HS-27A (cell line): ENCODE measurements at regions not wholly inside any gene's neighbourhood (a gene's known extent, or its start where the extent isn't known, plus 50 kb on each side); places are given as distances from the start of the nearest gene placed in this dataset.
"Not testable (repeated sequence)": the region's sequence is repeated elsewhere in the genome, so short reads cannot be mapped to it uniquely, and the experiment has no call there.

Experiments used
- DNase-seq: peaks from one replicate; pipeline ENCODE4 v3.0.0-alpha.2; 2012; ENCODE audit warnings: low read depth, missing footprints

DNA sequence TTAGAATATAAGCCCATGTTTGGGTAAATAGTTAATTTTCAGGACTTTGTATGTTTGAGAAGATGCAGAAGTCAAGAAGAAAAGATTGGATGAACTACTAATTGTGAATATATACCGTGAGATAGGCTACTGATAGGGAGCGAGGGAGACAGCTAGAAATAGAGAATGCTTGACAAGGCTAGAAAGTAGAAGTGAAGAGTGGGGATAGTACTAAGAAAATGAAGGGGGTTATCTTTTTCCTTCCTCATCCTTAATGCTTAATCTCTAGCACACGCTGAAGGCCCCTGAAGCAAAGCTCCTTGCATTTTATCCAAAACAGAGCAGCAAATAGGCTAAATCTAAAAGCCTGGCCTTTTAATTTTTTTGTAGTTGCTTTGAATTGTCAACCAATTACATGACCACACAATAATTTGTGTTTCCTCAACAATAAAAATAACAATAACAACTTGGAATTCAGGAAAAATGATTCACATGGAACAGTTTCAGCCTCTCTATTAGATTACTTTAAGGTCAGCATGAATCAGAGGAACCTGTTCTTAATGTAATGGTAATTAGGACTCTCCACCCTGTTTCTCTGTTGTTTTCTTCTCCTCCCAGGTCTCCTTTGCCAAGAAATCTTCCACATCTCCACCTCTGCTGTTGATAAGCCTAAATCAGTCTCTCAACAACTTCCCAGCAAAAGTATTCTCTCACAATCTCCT lies 1071.3 kb upstream of the ZEB2 start:
- no peak for DNase-seq

- DNase-seq, result no peak
Observed at GRCh38 chr2:145587922-145588321, 1068.0 kb upstream of the ZEB2 start.

DNA sequence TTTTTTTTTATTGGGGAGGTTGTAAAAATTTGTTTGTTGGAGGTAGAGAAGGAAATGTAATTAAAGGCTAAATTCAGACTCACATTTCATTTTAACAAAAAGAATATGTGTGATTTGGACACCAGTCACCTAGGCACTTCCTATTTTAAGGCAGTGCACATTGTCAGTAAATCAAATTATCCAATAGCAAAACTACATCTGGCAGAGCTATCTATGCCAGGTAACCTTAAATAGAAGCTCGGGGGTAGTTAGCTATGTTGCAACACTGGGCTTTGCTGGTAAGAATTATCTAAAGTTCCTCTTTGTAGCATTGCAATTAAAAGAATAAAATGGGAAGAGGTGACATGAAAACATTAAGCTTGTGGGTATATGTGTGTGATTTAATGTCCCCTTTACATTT lies 1064.4 kb upstream of the ZEB2 start:
- no peak for DNase-seq

DNA sequence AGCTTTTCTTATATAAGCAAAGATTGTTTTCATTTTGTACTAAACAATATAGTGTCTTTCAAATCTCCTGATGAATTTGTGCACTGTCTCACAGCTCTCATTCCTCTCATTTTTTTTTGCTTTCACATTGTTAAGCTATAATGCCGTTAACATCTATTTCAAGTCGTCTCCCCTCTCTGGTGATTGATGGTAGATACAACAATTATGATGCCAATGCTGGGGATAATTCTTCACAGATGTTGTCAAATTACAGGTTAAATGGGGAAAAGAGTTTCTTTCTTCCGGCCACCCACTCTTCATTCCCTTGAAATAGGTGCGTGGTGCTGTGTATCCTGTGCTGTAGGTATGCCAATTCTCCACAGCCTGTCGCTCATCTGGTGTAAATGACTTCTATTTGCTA lies 1053.7 kb upstream of the ZEB2 start:
- DNase-seq, result no peak

GRCh38 chr2:145572238-145572637 lies 1052.3 kb upstream of the ZEB2 start:
- no peak for DNase-seq

DNA sequence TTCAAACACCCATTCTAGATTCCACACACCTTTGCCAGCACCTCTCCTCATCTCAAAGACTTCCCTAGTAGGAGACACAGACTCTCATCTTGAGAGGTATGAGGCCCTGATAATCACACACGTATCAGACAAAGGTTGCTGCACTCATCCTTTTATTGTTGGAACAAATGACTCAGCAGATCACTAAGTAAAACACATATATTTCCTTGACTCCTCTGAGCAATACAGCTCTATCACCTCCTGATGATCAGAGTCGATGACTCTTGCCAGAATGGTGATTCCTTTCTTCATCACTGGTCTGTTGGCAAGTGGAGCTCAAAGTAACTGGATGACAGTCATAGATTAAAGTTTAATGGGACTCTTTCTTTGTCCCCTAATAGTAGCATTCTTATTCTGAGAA lies 1049.2 kb upstream of the ZEB2 start:
- DNase-seq, result no peak

GRCh38 chr2:145563741-145564615 lies 1044.1 kb upstream of the ZEB2 start:
- no peak for DNase-seq

DNA sequence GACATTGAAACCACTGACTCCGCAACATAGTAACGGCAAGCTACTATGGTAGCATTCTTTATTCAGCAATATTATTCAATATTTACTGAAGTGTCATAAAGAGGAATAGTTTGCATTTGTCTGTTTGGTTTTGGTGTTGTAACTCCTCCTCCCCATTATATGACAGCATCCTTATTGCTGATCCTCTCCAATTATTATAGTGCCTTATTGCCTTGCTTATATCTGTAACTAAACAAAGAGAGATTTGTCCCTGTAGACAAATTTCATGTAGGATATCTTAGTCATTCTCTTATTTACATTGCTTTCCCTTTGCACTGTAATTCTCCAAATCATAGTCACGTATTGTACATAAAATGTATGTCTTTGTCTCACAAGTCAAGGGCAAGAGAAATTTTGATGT lies 1041.2 kb upstream of the ZEB2 start:
- no peak for DNase-seq

- no peak for DNase-seq
Observed at GRCh38 chr2:145558617-145559350, 1038.9 kb upstream of the ZEB2 start.

GRCh38 chr2:145555360-145555759 lies 1035.4 kb upstream of the ZEB2 start:
- DNase-seq, result no peak

- DNase-seq, result no peak
Observed at GRCh38 chr2:145551686-145552085, 1031.8 kb upstream of the ZEB2 start.

DNA sequence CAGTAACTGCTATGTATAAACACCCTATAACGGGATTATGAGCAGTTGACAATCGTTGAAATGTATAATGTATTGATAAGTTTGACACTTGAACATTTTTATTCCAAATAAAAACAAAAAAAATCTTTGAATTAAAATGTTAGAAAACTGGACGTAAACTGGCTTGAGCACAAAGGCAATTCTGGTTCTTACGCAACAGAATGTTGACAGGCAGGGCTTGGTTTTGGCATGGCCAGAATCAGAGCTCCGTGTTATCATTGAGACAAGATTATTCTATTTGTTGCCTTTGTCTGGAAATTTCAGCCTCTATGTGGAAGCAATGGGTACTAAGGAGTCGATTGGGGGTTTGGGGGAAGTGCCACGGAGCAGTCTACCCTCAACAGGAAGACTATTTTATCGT lies 1028.6 kb upstream of the ZEB2 start:
- no peak for DNase-seq

GRCh38 chr2:145547620-145548019 lies 1027.7 kb upstream of the ZEB2 start:
- no peak for DNase-seq

- no peak for DNase-seq
Observed at GRCh38 chr2:145546091-145546490, 1026.2 kb upstream of the ZEB2 start.

GRCh38 chr2:145543856-145544255 lies 1023.9 kb upstream of the ZEB2 start:
- DNase-seq, result no peak

GRCh38 chr2:145543155-145543554 lies 1023.2 kb upstream of the ZEB2 start:
- DNase-seq, result no peak

DNA sequence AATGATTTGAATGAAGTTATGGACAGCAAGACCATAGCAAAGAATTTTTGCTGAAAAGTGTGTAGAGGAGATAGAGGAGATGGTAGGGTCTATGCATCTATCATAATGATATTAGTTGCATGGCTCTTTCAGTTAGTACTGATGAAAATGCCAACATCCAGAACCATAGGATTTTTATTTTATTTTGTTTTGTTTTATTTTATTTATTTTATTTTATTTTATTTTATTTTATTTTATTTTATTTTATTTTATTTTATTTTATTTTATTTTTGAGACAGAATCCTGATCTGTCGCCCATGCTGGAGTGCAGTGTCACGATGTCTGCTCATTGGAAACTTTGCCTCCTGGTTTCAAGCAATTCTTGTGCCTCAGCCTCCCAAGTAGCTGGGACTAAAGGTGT lies 1021.1 kb upstream of the ZEB2 start:
- no peak for DNase-seq

- DNase-seq, result no peak
Observed at GRCh38 chr2:145538661-145539350, 1018.9 kb upstream of the ZEB2 start.

DNA sequence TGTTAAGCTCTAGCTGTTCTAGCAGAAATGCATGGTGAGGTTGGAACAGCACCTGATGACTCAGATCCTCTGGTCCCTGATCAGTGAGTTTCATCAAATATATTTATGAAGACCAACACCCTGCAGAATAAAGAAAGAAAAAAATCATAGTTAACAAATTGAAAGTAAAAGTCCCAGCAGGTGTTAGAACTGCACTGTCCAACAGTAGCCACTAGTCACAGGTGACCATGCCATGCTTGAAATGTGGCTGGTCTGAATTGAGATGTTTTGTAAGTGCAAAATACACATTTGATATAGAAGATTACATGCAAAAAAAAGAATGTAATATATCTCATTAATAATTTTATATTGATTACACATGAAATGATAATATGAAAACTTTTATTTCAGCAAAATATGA lies 1010.7 kb upstream of the ZEB2 start:
- no peak for DNase-seq

- no peak for DNase-seq
Observed at GRCh38 chr2:145524836-145525235, 1004.9 kb upstream of the ZEB2 start.

DNA sequence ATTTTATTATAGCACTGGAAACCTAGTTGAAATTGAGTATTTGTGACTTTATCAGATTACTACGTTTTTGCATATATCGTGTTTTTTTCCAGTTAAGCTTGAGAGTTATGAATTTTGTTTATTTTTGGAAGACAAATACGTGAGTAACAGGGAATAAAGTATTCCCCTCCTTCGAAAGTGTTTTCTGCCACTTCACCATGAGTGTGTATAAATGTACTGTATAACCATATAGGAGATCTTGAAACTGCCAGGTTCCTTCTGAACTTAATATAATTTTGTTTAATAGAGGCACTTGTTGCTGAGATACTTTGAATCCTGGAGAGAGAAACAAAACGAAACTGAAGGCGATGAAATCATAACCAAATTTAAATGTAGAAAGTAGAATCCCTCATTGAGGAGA lies 1004.4 kb upstream of the ZEB2 start:
- DNase-seq, result no peak

DNA sequence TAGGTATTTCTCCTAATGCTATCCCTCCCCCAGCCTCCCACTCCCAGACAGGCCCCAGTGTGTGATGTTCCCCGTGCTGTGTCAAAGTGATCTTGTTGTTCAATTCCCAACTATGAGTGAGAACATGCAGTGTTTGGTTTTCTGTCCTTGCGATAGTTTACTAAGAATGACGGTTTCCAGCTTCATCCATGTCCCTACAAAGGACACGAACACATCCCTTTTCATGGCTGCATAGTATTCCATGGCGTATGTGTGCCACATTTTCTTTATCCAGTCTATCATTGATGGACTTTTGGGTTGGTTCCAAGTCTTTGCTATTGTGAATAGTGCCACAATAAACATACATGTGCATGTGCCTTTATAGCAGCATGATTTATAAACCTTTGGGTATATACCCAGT lies 999.3 kb upstream of the ZEB2 start:
- not testable (repeated sequence) for DNase-seq
